T47D (cell line): ENCODE measurements at regions not wholly inside any gene's neighbourhood (a gene's known extent, or its start where the extent isn't known, plus 50 kb on each side); places are given as distances from the start of the nearest gene placed in this dataset.
"Not testable (repeated sequence)": the region's sequence is repeated elsewhere in the genome, so short reads cannot be mapped to it uniquely, and the experiment has no call there.

ENCODE experiments used
- DNase-seq, 2 experiments: peaks; one replicate each; pipeline versions ENCODE4 v3.0.0 to v3.0.0-alpha.2; 2011 to 2012; ENCODE audit warnings: low read depth in 1 of 2, low spot score in 1 of 2
- JUND ChIP-seq: IDR thresholded peaks from 2 replicates; pipeline ENCODE4 v1.6.1; 2012; ENCODE audit warnings: low read depth
- in situ Hi-C: cut with HindIII; loops from 2 replicates; pipeline ENCODE4 v1.10.0; 2016; ENCODE audit warnings: low sequenced_read_pairs, low pct_unique_long_range_greater_than_20kb

DNA sequence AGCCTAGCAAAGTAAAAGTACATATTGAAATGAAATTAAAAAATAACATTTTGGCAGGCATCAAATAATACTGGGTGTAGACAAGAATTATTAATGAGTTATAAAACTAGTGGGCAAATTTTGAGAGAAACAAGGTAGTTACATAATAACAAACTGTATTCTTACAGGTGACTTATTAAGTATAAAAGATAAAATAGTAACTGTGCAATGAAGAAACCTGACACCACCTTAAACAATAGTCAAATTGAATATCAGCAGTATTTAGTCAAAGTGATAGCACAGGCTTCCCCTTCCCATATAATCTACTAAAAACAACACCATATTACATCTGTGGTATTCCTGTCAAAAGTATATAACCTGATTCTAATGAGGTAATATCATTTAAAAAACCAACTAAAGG, 1099.8 kb upstream of the CRIM1 start:
- DNase-seq = no peak
- in situ Hi-C loops = no loop called here
- TF ChIP-seq JUND = no peak

- in situ Hi-C loops = no loop called here
- no peak for TF ChIP-seq JUND
- DNase-seq = no peak
These were observed 1104.4 kb upstream of the CRIM1 start for GRCh38 chr2:35251156-35251555.

DNA sequence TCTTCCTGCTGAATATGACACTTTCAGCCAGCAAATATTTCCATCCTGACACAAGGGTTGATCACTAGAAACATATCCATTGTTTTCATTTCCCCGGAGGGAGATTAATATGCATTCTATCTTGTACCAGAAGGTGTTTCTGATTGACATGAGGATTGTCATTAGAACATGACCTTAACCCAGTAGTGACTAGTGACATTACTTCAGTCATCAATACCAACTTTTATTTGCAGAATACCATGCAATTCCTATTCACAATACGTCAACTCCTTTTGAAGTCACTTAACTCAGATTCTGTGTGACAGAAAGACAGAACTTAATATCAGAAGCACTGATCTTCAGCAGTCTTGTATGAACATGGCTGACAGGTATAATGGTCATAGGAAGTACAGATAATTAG, 1108.9 kb upstream of the CRIM1 start:
- in situ Hi-C loops = no loop called here
- TF ChIP-seq JUND = no peak
- DNase-seq = no peak

DNA sequence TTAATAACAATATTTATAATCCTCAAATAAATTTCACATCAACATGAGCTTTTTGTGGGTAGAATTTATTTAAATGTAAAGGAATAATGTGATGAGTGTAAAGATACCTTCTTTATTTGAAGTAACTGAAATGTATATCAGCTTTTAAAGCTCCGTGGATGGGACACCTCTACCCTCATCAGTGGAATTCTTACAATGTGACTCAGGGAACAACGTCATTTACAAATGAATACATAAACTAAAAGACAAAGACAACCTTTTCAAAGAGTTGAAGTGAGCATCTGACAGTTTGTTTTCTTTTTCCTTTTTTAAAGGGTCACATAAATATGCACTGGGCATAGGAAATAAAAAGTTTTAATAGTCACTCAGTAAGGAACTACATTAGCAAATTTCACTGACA, 1127.0 kb upstream of the CRIM1 start:
- in situ Hi-C loops = no loop called here
- no peak for DNase-seq
- TF ChIP-seq JUND = no peak

DNA sequence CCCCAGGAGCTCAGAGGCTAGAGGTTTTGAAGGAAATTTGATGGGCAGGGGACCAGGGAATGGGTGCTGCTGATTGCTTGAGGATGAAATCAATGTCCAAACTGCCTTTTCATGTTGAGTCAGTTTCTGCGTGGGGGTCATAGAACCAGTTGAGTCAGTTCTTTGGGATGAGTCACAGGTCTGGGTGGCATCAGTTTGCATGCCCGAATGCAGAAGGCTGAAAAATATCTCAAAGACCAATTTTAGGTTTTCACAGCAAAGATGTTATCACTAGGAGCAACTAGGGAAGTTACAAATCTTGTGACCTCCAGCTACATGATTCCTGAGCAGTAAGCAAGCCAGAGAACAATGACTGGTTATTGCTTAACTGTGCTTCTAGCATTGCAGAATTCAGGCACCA, 1135.1 kb upstream of the CRIM1 start:
- in situ Hi-C loops = no loop called here
- DNase-seq = peak in 1 of 2 experiments; percentile 39
- no peak for TF ChIP-seq JUND

DNA sequence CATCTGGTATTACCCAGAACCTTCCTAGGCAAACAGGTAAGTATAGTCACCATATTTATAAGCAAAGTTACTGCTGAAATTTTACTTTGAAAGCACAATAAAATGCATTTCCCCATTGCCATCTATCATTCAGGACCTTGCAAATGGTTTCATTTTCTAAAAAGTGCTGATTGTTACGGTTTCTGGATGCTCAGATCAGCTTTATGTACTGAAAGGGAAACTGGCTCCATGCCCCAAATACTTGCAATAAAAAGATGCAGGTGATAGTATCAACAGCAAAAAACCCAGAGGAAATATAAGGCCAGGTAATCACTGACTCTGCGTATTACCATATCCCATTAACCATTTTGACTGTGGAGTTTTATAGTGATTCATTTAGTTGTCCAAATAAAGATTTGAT, 1150.7 kb upstream of the CRIM1 start:
- DNase-seq = no peak
- no peak for TF ChIP-seq JUND
- in situ Hi-C loops = no loop called here

DNA sequence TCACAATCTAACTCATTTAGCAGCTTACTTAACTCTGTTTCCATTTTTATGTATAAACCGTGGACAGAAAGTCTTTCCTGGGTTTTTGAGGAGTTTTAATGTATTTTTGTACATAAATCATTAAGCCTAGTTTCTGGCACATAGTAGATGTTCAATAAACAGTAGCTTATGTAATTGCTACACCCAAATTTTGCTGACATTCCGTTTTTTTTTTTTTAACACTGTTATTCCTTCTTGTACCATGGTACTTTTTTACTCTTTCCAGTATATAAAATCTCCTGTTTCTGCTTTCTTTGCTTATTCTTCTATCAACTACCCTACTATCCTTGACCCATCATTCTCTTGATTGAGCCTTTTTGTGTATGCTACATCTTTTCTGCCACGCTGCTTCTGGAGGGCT, 1151.3 kb upstream of the CRIM1 start:
- in situ Hi-C loops = no loop called here
- no peak for DNase-seq
- TF ChIP-seq JUND = no peak

- no peak for TF ChIP-seq JUND
- DNase-seq = peak; percentile 1 to 59
- in situ Hi-C loops = no loop called here
These were observed 1156.3 kb upstream of the CRIM1 start for GRCh38 chr2:35199298-35199697.

DNA sequence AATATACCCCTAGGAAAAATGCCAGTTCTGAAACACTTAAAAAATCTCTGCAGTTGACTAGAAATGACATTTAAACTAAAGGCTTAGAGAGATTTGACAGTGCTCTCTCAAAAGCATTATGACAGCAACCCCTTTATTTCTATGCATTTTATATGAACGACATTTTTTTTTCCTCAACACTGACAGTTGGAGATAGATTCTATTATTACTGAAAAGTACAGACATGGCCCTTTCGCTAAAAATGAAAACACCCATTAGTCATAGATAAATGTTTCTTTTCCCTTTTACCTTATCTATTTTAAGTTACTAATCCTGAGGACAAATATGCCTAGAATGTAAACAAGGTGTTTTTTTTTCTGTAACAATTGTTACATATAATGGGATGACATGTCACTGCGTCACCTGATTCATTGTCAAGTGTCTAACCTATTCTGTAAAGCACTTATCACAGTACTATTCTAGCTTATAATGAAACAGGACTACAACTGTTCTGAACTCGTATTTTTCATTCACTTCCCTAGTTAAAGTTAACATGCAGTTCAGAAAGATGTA, 1169.6 kb upstream of the CRIM1 start:
- no peak for TF ChIP-seq JUND
- no peak for DNase-seq
- in situ Hi-C loops = no loop called here

- in situ Hi-C loops = no loop called here
- DNase-seq = no peak
- no peak for TF ChIP-seq JUND
These were observed 1171.1 kb upstream of the CRIM1 start for GRCh38 chr2:35184471-35184870.

DNA sequence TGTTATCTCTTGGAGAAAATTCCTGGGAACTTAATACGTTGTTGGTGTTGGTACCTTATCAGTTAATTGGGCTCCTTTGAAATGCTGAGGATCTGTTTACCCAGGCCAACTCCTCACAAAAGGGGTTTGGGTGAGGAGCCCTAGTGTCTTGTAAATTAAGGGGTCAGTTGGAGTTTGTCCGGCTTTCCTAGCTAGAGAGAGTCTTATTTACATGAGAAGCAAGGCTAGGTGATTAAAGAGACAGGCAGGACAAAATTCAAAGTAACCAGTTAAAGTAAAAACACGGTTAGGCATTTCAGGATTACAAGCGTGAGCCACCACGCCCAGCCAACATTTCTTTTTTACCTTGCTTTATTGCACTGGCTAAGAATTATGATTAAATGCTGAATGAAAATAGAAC, 1178.9 kb upstream of the CRIM1 start:
- in situ Hi-C loops, DNase-seq: not testable (repeated sequence)

- in situ Hi-C loops = no loop called here
These were observed 1180.7 kb upstream of the CRIM1 start for GRCh38 chr2:35174845-35175244.

DNA sequence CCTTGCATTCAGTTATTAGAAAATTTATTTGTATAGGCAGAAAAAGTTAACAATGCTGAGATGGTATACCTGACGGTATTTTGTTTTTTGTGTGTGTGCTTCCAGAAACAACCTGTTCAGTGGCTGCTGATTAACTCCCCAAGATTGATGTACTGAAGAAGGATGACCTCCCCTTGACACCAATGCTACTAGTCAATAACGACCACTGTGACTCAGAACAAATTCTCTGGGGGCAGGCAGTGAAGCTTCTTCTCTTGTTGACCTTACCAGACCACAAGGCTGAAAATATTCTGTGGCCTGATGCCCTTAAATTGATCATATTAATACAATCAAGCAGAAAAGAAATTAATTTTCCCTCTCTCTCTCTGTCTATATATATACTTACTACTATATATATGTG, 1182.9 kb upstream of the CRIM1 start:
- in situ Hi-C loops = no loop called here
- no peak for TF ChIP-seq JUND
- DNase-seq = no peak

More at GRCh38 chr2:35174845-35175244, 1180.7 kb upstream of the CRIM1 start:
- no peak for DNase-seq
- TF ChIP-seq JUND = no peak

- in situ Hi-C loops = no loop called here
- TF ChIP-seq JUND = no peak
- DNase-seq = peak in 1 of 2 experiments; percentile 36
These were observed 1187.2 kb upstream of the CRIM1 start for GRCh38 chr2:35168351-35168750.

GRCh38 chr2:35163948-35164347, 1191.6 kb upstream of the CRIM1 start:
- in situ Hi-C loops = no loop called here
- DNase-seq = no peak
- TF ChIP-seq JUND = no peak
